Spleen (tissue), 11 donors: ENCODE measurements at regions not wholly inside any gene's neighbourhood (a gene's known extent, or its start where the extent isn't known, plus 50 kb on each side); places are given as distances from the start of the nearest gene placed in this dataset.

Source experiments
- DNase-seq: peaks from one replicate; pipeline ENCODE4 v3.0.0-alpha.2; 2020
- H3K27ac ChIP-seq, 8 donors: fragments of 200-600 bp; sonication (generic) in 7 of 8; 1 replicate in 4 of 8; 2 replicates in 4 of 8; pipeline versions ENCODE4 v1.5.0 to v1.8.0; 2016 to 2021; ENCODE audit warnings: inconsistent platforms in 4 of 8, mild to moderate bottlenecking in 4 of 8, moderate library complexity in 1 of 8
- H3K27me3 ChIP-seq, 7 donors: fragments of 200-600 bp; sonication (generic) in 6 of 7; replicated peaks in 1 of 7; 1 replicate in 4 of 7; 2 replicates in 3 of 7; pipeline versions ENCODE4 v1.5.0 to v1.8.0; 2016 to 2021; ENCODE audit warnings: inconsistent platforms in 3 of 7, mild to moderate bottlenecking in 1 of 7
- H3K36me3 ChIP-seq, 6 donors: fragments of 200-600 bp; sonication (generic) in 5 of 6; 1 replicate in 4 of 6; 2 replicates in 2 of 6; pipeline versions ENCODE4 v1.5.0 to v1.8.0; 2016 to 2021; ENCODE audit warnings: inconsistent platforms in 2 of 6
- H3K4me1 ChIP-seq, 6 donors: fragments of 200-600 bp; sonication (generic) in 5 of 6; 1 replicate in 3 of 6; 2 replicates in 3 of 6; pipeline versions ENCODE4 v1.5.0 to v1.8.0; 2016 to 2021; ENCODE audit warnings: inconsistent platforms in 3 of 6
- H3K4me3 ChIP-seq, 8 donors: fragments of 200-600 bp; sonication (generic) in 7 of 8; 1 replicate in 4 of 8; 2 replicates in 4 of 8; pipeline versions ENCODE4 v1.5.0 to v1.8.0; 2016 to 2021; ENCODE audit warnings: inconsistent platforms in 4 of 8, mild to moderate bottlenecking in 4 of 8, moderate library complexity in 2 of 8
- H3K9me3 ChIP-seq, 8 donors: fragments of 200-600 bp; sonication (generic) in 7 of 8; 1 replicate in 4 of 8; 2 replicates in 4 of 8; pipeline versions ENCODE4 v1.5.0 to v1.8.0; 2016 to 2021; ENCODE audit warnings: inconsistent platforms in 4 of 8
- POLR2A ChIP-seq, 3 donors: fragments of 450-650 bp; IDR thresholded peaks; one replicate each; pipeline ENCODE4 v1.5.1; 2017; ENCODE audit warnings: antibody characterized with exemption in 3 of 3, mild to moderate bottlenecking in 1 of 3
- POLR2AphosphoS5 ChIP-seq, 3 donors: sonication (generic); formaldehyde crosslinking; IDR thresholded peaks; one replicate each; pipeline ENCODE4 v1.5.1; 2017; ENCODE audit warnings: antibody characterized with exemption in 3 of 3
- WGBS, 5 donors: extraction: QIAGEN DNeasy Blood & Tissue Kit in 3 of 5; methylation state at CpG; one replicate each; pipeline versions ENCODE4 v1.1.5 to v1.1.7; 2013 to 2018; 5-methylcytosine and 5-hydroxymethylcytosine counted together
- intact Hi-C: fragments of 100-400 bp; cut with DNase I; formaldehyde crosslinking; loops from one replicate; pipeline ENCODE4 v1.15.0; 2023; ENCODE audit warnings: low total_unique reads
- TF ChIP-seq, protein P1 (sequence below), 11 experiments: fragments of 200-600 bp in 7 of 11; fragments of 450-650 bp in 4 of 11; sonication (generic) in 4 of 11; IDR thresholded peaks in 8 of 11; conservative IDR thresholded peaks in 3 of 11; 1 replicate in 7 of 11; 2 replicates in 4 of 11; pipeline versions ENCODE4 v1.4.0 to v1.8.0; 2016 to 2021; ENCODE audit warnings: antibody characterized with exemption in 11 of 11, inconsistent platforms in 4 of 11, mild to moderate bottlenecking in 1 of 11
- donor health status: healthy with polysubstance abuse.
- donor health status: DM: no; HTN: no; CAD: no; lungs with moderate emphysema.
- donor health status: DM: no; HTN: no; CAD: no.
- donor health status: Bipolar disorder and iron deficiency.
- donor health status: healthy.
- donor health status: DM: no; HTN: no; CAD: no.
- donor health status: DM: yes; HTN: yes; CAD: no.

GRCh38 chr13:99143904-99144303 is 56.8 kb upstream of the UBAC2 start:
- TF ChIP-seq, protein P1, sequence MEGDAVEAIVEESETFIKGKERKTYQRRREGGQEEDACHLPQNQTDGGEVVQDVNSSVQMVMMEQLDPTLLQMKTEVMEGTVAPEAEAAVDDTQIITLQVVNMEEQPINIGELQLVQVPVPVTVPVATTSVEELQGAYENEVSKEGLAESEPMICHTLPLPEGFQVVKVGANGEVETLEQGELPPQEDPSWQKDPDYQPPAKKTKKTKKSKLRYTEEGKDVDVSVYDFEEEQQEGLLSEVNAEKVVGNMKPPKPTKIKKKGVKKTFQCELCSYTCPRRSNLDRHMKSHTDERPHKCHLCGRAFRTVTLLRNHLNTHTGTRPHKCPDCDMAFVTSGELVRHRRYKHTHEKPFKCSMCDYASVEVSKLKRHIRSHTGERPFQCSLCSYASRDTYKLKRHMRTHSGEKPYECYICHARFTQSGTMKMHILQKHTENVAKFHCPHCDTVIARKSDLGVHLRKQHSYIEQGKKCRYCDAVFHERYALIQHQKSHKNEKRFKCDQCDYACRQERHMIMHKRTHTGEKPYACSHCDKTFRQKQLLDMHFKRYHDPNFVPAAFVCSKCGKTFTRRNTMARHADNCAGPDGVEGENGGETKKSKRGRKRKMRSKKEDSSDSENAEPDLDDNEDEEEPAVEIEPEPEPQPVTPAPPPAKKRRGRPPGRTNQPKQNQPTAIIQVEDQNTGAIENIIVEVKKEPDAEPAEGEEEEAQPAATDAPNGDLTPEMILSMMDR (IDR thresholded peaks at IDR 0.05 in 8 of 11, conservative IDR thresholded peaks at IDR 0.05 in 3 of 11), result no peak
- no peak for TF ChIP-seq POLR2AphosphoS5 (IDR thresholded peaks at IDR 0.05)
- TF ChIP-seq POLR2A (IDR thresholded peaks at IDR 0.05), result no peak
- no peak for DNase-seq
- Histone ChIP-seq H3K27ac (no peak overlapping the region), H3K4me3 (no peak overlapping the region), H3K9me3 (peaks cover 0 to 13% (median 3%) of the 10 kb centered on the region in 8 donors), H3K36me3 (no peaks in the 10 kb centered on the region), H3K27me3 (peaks cover 0 to 92% (median 0%) of the 10 kb centered on the region in 7 donors), H3K4me1 (no peaks in the 10 kb centered on the region)
- 81 to 95% (median 89%) methylated on average over 4 of the region's 4 CpGs for WGBS, 5 donors
- intact Hi-C loops, result no loop called here

DNA sequence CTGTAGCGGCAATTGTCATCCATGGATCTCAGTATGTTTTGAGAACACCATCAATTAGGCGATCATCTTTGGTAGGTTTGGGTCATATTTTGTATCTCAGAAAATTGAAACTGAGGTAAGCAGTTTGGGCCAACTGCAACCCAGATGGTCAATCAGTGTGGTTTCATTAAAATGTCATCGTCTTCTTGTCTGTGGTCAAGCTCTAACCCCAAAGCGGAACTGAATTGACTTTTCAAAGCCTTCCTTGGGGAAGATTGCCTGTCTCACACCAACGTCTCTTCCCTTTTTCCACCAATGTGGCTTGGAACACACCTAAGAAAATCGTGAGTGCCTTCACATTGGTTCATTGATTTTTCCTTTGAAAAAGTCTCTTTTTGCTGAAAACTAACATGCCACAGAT is 56.3 kb upstream of the UBAC2 start:
- TF ChIP-seq, protein P1 (IDR thresholded peaks at IDR 0.05 in 8 of 11, conservative IDR thresholded peaks at IDR 0.05 in 3 of 11), result no peak
- no peak overlapping the region for H3K27ac ChIP-seq
- H3K27me3 ChIP-seq, result peaks cover 0 to 92% (median 0%) of the 10 kb centered on the region in 7 donors
- no peak for DNase-seq
- H3K4me1 ChIP-seq, result no peaks in the 10 kb centered on the region
- no peak overlapping the region for H3K4me3 ChIP-seq
- H3K36me3 ChIP-seq, result no peaks in the 10 kb centered on the region
- 29 to 65% (median 46%) methylated on average over 6 of the region's 6 CpGs for WGBS, 5 donors
- intact Hi-C loops, result no loop called here
- H3K9me3 ChIP-seq, result peaks cover 0 to 13% (median 3%) of the 10 kb centered on the region in 8 donors

GRCh38 chr13:99145461-99145860 is 55.2 kb upstream of the UBAC2 start:
- WGBS, 5 donors, result 61 to 85% (median 70%) methylated on average over 4 of the region's 4 CpGs
- intact Hi-C loops, result no loop called here
- Histone ChIP-seq H3K9me3 (peaks cover 0 to 13% (median 3%) of the 10 kb centered on the region in 8 donors), H3K27ac (no peak overlapping the region), H3K27me3 (peaks cover 0 to 95% (median 0%) of the 10 kb centered on the region in 7 donors), H3K4me3 (no peak overlapping the region), H3K4me1 (no peaks in the 10 kb centered on the region), H3K36me3 (no peaks in the 10 kb centered on the region)
- DNase-seq, result no peak
- TF ChIP-seq POLR2AphosphoS5 (IDR thresholded peaks at IDR 0.05) (no peak), POLR2A (IDR thresholded peaks at IDR 0.05) (no peak)
- TF ChIP-seq, protein P1 (IDR thresholded peaks at IDR 0.05 in 8 of 11, conservative IDR thresholded peaks at IDR 0.05 in 3 of 11), result no peak

GRCh38 chr13:99150575-99151361 is 49.9 kb upstream of the UBAC2 start:
- H3K36me3 ChIP-seq, result no peaks in the 10 kb centered on the region
- H3K27ac ChIP-seq, result no peak overlapping the region
- H3K9me3 ChIP-seq, result no peaks in the 10 kb centered on the region
- 79 to 89% (median 87%) methylated on average over 7 of the region's 7 CpGs for WGBS, 5 donors
- no peaks in the 10 kb centered on the region for H3K4me1 ChIP-seq
- intact Hi-C loops, result no loop called here
- TF ChIP-seq, protein P1 (IDR thresholded peaks at IDR 0.05 in 8 of 11, conservative IDR thresholded peaks at IDR 0.05 in 3 of 11), result no peak
- TF ChIP-seq POLR2A (IDR thresholded peaks at IDR 0.05) (no peak), POLR2AphosphoS5 (IDR thresholded peaks at IDR 0.05) (no peak)
- H3K4me3 ChIP-seq, result no peak overlapping the region
- no peak for DNase-seq
- peaks cover 0 to 82% (median 0%) of the 10 kb centered on the region in 7 donors for H3K27me3 ChIP-seq
